HG02610 (cell line): ENCODE measurements at regions not wholly inside any gene's neighbourhood (a gene's known extent, or its start where the extent isn't known, plus 50 kb on each side); places are given as distances from the start of the nearest gene placed in this dataset.
"Not testable (repeated sequence)": the region's sequence is repeated elsewhere in the genome, so short reads cannot be mapped to it uniquely, and the experiment has no call there.

Source experiments
- ATAC-seq: cut with Tn5 transposase; IDR thresholded peaks from one replicate; pipeline ENCODE4 v1.9.1; 2021; ENCODE audit warnings: mild to moderate bottlenecking, moderate library complexity; ENCODE audit not compliant: unreplicated experiment

GRCh38 chr5:52255308-52255707 lies 532.4 kb upstream of the ITGA1 start:
- ATAC-seq: no peak

GRCh38 chr5:52262844-52263243 lies 524.9 kb upstream of the ITGA1 start:
- no peak for ATAC-seq

GRCh38 chr5:52269401-52269800 lies 518.3 kb upstream of the ITGA1 start:
- ATAC-seq: no peak

- no peak for ATAC-seq
Measured at GRCh38 chr5:52269859-52270258, 517.9 kb upstream of the ITGA1 start.

- no peak for ATAC-seq
Measured at GRCh38 chr5:52275639-52276038, 512.1 kb upstream of the ITGA1 start.

GRCh38 chr5:52277101-52277500 lies 510.6 kb upstream of the ITGA1 start:
- ATAC-seq: no peak

- no peak for ATAC-seq
Measured at GRCh38 chr5:52282647-52283046, 505.1 kb upstream of the ITGA1 start.

GRCh38 chr5:52283221-52283620 lies 504.5 kb upstream of the ITGA1 start:
- no peak for ATAC-seq

GRCh38 chr5:52300703-52301372 lies 486.9 kb upstream of the ITGA1 start:
- no peak for ATAC-seq

GRCh38 chr5:52304816-52305215 lies 482.9 kb upstream of the ITGA1 start:
- not testable (repeated sequence) for ATAC-seq

GRCh38 chr5:52328220-52328806 lies 459.4 kb upstream of the ITGA1 start:
- no peak for ATAC-seq

GRCh38 chr5:52331725-52332124 lies 456.0 kb upstream of the ITGA1 start:
- ATAC-seq: no peak

GRCh38 chr5:52334367-52334766 lies 453.3 kb upstream of the ITGA1 start:
- no peak for ATAC-seq

- no peak for ATAC-seq
Measured at GRCh38 chr5:52339285-52339684, 448.4 kb upstream of the ITGA1 start.

GRCh38 chr5:52342361-52342760 lies 445.4 kb upstream of the ITGA1 start:
- ATAC-seq: no peak

- no peak for ATAC-seq
Measured at GRCh38 chr5:52356311-52356918, 431.3 kb upstream of the ITGA1 start.

GRCh38 chr5:52359261-52359660 lies 428.5 kb upstream of the ITGA1 start:
- no peak for ATAC-seq

- no peak for ATAC-seq
Measured at GRCh38 chr5:52360985-52361384, 426.7 kb upstream of the ITGA1 start.

- no peak for ATAC-seq
Measured at GRCh38 chr5:52374286-52374685, 413.4 kb upstream of the ITGA1 start.

GRCh38 chr5:52375969-52376368 lies 411.7 kb upstream of the ITGA1 start:
- no peak for ATAC-seq

GRCh38 chr5:52376592-52376991 lies 411.1 kb upstream of the ITGA1 start:
- no peak for ATAC-seq

- no peak for ATAC-seq
Measured at GRCh38 chr5:52378237-52378636, 409.5 kb upstream of the ITGA1 start.
